HG03066 (cell line): ENCODE measurements at regions not wholly inside any gene's neighbourhood (a gene's known extent, or its start where the extent isn't known, plus 50 kb on each side); places are given as distances from the start of the nearest gene placed in this dataset.

Source experiments
- ATAC-seq: cut with Tn5 transposase; IDR thresholded peaks from one replicate; pipeline ENCODE4 v1.9.1; 2021; ENCODE audit warnings: low read depth; ENCODE audit not compliant: unreplicated experiment

DNA sequence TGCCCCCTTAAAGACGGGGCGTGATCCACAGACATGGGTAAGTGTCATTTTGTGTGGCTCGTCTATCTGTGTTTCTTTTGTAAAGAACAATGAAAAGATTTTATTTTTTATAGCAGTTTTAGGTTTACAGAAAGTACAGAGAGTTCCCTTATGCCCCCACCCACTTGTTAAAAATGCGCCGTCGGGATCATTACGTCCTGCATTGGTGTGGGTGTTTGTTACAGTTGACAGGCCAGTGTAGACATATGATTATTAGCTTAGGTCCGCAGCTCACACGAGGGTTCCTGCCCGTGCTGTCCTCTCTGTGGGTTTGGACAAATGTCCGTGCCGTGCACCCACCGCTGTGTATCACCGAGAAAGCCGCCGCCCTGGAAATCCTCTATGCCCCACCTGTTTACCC, 50.5 kb downstream of the RGS12 start:
- ATAC-seq = no peak

DNA sequence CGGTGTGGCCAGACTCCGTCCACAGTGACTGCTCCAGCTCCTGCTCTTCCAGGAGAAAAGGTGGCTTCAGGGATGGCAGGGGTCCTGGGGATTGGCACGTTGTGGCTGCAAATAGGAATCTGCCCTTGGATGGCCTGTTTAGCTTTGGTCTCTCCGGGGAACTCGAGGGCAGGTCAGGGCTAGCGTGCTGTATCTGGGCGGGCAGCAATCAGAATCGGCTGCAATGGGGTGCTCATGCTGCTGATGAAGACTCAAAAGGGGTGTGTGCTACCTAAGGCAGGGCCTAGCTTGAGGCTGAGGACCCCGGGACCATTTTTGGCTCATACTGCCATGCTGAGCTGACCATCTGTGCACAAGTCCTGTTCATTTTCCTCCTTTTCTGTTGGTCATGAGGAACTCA, 51.3 kb downstream of the RGS12 start:
- no peak for ATAC-seq

GRCh38 chr4:3344596-3344995, 51.8 kb downstream of the RGS12 start:
- no peak for ATAC-seq

DNA sequence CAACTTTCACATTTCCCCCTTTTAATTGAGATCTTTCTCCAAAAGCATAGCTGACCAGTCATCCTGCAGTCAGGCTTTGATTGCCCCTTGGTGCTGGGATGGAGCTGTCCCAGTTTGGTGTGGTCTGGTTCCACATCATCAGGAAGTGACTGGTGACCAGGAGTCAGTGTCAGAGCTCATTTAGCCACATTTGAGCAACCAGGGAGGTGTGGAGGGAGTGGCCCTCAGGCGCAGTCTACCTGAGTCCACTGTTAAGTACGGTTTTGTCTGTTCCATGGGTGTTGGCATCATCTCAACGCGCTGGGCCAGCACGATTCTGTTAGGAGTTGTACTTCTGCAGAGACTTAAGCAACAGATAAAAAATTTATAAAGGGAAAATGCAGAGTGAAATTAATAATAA, 52.6 kb downstream of the RGS12 start:
- no peak for ATAC-seq

DNA sequence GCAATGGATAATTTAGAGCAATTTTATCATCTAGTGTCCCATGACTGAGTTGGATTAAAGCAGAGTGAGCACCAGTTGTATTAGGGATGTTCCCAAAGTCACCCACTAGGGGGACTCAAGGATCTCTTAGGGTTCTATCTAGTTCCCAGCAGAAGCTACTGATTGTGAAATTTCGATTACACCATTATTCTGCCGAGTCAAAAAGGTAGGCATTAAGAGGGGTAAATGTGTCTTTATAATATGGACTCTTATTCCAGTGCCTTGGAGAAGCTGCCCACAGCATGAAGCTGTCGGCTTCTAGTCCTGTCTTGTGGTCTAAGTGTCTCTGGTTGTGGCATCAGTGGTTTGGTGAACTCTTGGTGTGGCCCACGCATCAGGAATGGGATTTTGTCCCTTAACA, 53.3 kb downstream of the RGS12 start:
- ATAC-seq = no peak

GRCh38 chr4:3347871-3348270, 55.0 kb downstream of the RGS12 start:
- no peak for ATAC-seq

- ATAC-seq = no peak
These were observed 55.8 kb downstream of the RGS12 start for GRCh38 chr4:3348621-3349020.

- no peak for ATAC-seq
These were observed 56.3 kb downstream of the RGS12 start for GRCh38 chr4:3349116-3349515.

DNA sequence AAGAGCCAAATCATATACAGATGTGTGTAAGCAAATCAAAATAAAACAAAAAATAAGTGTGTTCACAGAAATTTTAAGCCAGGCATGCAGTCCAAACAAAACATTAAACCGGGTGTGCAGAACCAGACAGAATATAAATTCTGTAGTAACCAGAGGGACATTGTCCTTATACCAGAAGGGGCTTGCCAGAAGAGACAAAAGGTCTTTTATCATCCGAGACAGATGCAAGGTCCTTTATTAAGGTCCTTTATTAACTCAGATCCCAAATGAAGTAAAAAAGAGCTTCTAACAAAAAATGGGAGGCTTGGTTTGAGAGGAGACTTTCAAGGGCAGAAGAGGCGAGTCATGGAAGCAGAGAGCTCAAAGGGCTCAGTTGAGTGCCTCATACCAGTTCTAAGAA, 59.2 kb downstream of the RGS12 start:
- ATAC-seq = no peak

DNA sequence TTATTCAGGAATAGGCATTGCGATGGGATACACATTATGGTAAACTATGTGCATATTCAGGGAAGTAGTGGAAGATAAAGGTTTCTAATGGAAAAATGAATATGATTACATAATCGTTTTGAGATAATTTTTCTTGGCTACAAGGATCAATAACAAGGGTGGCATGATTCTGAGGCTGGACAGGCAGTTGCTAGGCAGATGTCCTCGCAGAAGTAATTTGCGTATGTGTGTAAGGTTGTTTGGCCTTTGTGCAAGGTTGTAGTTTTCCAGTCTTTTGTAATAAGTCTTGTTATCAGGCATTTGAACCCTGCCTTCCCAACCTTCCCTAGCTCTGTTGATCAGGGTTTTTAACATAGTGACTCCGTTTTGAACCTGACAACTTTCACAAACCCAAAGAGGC, 59.7 kb downstream of the RGS12 start:
- ATAC-seq = no peak

DNA sequence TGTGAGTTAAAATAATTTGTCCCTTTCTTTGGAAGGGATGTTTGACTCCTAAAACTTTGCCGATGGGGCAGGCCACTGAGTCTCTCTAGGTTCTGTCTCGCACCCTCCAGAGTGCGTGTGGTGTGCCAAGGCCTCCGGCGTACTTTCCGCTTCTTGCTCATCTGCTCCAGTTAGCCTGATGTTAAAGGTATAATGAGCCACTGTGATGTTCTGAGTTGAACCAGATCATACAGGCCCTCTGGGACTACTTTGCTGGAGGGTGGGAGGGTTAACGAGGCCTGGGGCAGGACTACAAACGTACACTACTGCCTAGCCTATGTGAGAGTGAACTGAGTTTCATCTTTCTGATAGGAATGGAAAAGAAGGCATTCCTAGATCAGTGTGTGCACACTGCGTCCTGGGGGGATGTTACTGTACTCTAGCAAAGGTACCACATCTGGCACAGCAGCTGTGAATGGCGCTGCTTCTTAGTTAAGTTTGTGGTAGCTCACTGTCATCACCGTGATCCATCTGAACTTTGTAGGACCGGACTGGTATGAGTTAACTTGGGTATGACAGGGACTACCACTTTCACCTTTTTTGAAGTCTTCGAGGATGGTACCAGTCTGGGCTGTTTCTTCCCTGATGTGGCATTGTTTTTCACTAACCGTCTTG, 60.2 kb downstream of the RGS12 start:
- ATAC-seq = no peak

- no peak for ATAC-seq
These were observed 61.1 kb downstream of the RGS12 start for GRCh38 chr4:3353752-3354454.

DNA sequence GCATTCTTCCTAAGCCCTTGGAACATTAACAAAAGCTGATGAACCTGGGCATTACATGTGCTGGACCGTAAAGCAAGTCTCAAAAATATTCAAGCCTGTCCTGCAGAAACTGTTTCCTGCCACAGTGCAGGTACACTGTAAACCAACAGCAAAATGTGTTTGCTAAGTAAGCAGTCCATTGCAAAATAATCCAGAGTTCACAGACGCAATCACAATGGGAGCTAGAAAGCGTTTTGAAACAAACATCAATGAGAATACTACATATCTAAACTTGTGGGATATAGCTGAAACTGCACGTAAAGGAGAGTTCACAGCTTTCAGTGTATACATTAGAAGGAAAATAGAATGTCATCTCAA, 61.6 kb downstream of the RGS12 start:
- ATAC-seq = no peak

GRCh38 chr4:3355266-3355748, 62.5 kb downstream of the RGS12 start:
- no peak for ATAC-seq

- ATAC-seq = no peak
These were observed 65.8 kb downstream of the RGS12 start for GRCh38 chr4:3358656-3359055.

DNA sequence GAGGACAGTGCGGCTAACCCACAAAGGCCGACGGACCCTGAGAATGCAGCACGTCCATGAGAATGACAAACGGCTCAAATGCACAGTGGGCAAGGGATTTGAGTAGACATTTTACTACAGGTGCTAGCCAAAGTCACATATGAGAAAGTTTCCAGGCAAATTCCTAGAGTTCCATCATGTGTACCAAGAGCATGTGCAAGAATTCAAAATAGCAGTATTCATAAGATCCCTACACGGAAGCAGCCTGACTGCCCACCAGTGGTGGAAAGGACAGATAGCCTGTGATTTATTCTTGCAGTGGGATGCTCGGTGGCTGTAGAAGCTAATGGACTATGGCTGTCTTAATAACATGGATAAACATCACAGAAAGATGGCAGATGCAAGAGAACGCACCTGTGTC, 68.0 kb downstream of the RGS12 start:
- no peak for ATAC-seq

GRCh38 chr4:3361406-3361805, 68.6 kb downstream of the RGS12 start:
- ATAC-seq = no peak

DNA sequence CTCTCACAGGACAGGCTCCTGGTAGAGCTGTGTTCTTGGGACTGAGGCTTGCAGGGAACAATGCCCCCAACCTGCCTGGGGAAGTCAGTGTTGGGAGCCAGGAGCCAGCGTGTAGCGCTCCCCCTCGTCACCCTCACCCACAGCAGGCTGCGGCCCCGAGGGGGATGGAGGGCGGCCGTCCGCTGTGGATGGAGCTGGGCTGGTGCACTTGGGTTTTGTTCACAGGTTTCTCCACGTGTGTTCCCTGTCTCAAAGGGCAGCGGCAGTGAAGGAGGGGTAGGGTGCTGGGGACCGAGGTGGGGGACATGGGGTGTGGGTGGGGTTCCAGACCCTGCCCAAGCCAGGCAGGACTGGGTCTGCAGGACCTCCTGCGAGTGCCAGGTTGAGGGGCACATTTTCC, 69.1 kb downstream of the RGS12 start:
- ATAC-seq = no peak

- no peak for ATAC-seq
These were observed 69.8 kb downstream of the RGS12 start for GRCh38 chr4:3362431-3363287.

- no peak for ATAC-seq
These were observed 70.8 kb downstream of the RGS12 start for GRCh38 chr4:3363411-3364141.

DNA sequence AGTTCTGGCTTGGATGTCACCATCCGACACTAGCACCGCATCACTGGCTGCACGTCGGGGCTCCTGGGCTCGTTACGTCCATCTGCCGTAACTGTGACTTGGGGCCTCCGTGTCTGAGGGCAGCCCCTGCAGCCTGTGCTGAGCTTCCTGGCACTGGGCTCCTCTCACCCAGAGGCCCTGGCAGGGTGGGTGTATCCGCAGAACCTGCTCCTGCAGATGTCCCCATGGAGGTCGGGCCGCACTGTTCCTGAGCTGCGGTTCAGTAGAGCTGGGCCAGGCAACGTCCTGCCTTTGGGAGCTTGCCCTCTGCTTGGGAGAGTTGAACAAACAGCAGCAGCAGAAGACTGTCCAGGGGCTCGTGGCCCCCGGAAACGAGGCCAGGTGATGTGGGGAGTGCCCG, 71.4 kb downstream of the RGS12 start:
- ATAC-seq = no peak
